GM12872 (cell line): ENCODE measurements at regions not wholly inside any gene's neighbourhood (a gene's known extent, or its start where the extent isn't known, plus 50 kb on each side); places are given as distances from the start of the nearest gene placed in this dataset.

Experiments
- CTCF ChIP-seq: IDR thresholded peaks from 3 replicates; pipeline ENCODE4 v1.5.1; 2011; ENCODE audit warnings: low read depth, mild to moderate bottlenecking, low read length, moderate library complexity; ENCODE audit not compliant: insufficient read depth

GRCh38 chr17:77376795-77377709, 236.3 kb downstream of the SEC14L1 start:
- no peak for TF ChIP-seq CTCF

GRCh38 chr17:77377710-77378235, 237.0 kb downstream of the SEC14L1 start:
- TF ChIP-seq CTCF: no peak

- TF ChIP-seq CTCF: no peak
Observed at GRCh38 chr17:77378318-77379064, 237.7 kb downstream of the SEC14L1 start.

- TF ChIP-seq CTCF: no peak
Observed at GRCh38 chr17:77379065-77379428, 238.3 kb downstream of the SEC14L1 start.

GRCh38 chr17:77379832-77380231, 239.1 kb downstream of the SEC14L1 start:
- TF ChIP-seq CTCF: no peak

- no peak for TF ChIP-seq CTCF
Observed at GRCh38 chr17:77380395-77381184, 239.8 kb downstream of the SEC14L1 start.
